ENCODE measurements at regions not wholly inside any gene's neighbourhood (a gene's known extent, or its start where the extent isn't known, plus 50 kb on each side); places are given as distances from the start of the nearest gene placed in this dataset.

GRCh38 chr9:115400796-115401195, 282.8 kb upstream of the TNC start:
- ATAC-seq (no peak), DNase-seq (ENCODE audit: low spot score) (no peak), FAIRE-seq (no peak)
- Histone ChIP-seq H3K4me1 (ENCODE audit: insufficient read depth, low read length) (no peaks in the 10 kb centered on the region), H3K9ac (ENCODE audit: insufficient read depth, low read depth, low read length) (no peak overlapping the region), H3K36me3 (replicated peaks in 1 of 2; ENCODE audit: control insufficient read depth in 1 of 2, insufficient read depth in 2 of 2, low read length in 2 of 2) (no peaks in the 10 kb centered on the region), H3K4me2 (ENCODE audit: low read depth, low read length) (no peak overlapping the region), H2AFZ (ENCODE audit: low read length) (no peak overlapping the region), H3K79me2 (ENCODE audit: insufficient read depth, low read length) (no peaks in the 10 kb centered on the region), H3K9me3 (ENCODE audit: low read length) (no peaks in the 10 kb centered on the region), H3K27me3 (ENCODE audit: control insufficient read depth in 1 of 2, insufficient read depth in 2 of 2, low read length in 2 of 2) (no peaks in the 10 kb centered on the region), H4K20me1 (ENCODE audit: insufficient read depth, low read length) (no peaks in the 10 kb centered on the region), H3K4me3 (replicated peaks in 1 of 3; ENCODE audit: insufficient read depth in 1 of 3, low read depth in 2 of 3, low read length in 3 of 3) (no peak overlapping the region), H3K27ac (ENCODE audit: extremely low read length, insufficient read depth, low read length) (no peak overlapping the region)
- 0% methylated on average over 3 of the region's 3 CpGs for WGBS (ENCODE audit: low lambda C conversion rate)
- BruUV-seq (replicated peaks) = no TSS peak
- TF ChIP-seq ZNF124 (CRISPR knock-in tag; IDR thresholded peaks at IDR 0.05) (no peak), SNAPC5 (CRISPR knock-in tag; IDR thresholded peaks at IDR 0.05; ENCODE audit: borderline replicate concordance) (no peak), EZH2 (conservative IDR thresholded peaks at IDR 0.05; ENCODE audit: low read depth, low read length) (no peak), SNRNP70 (IDR thresholded peaks at IDR 0.05; ENCODE audit: low read depth, low read length) (no peak), NR2F2 (IDR thresholded peaks at IDR 0.05; ENCODE audit: borderline replicate concordance, low read depth) (no peak), SRSF1 (optimal IDR thresholded peaks at IDR 0.05; ENCODE audit: low read depth, low read length) (no peak), ZNF770 (CRISPR knock-in tag; IDR thresholded peaks at IDR 0.05) (no peak), HNRNPL (IDR thresholded peaks at IDR 0.05; ENCODE audit: low read depth, low read length) (no peak), CBX5 (CRISPR knock-in tag; IDR thresholded peaks at IDR 0.05; ENCODE audit: borderline replicate concordance) (no peak), TBX3 (IDR thresholded peaks at IDR 0.05; ENCODE audit: borderline replicate concordance) (no peak), TBX2 (CRISPR knock-in tag; IDR thresholded peaks at IDR 0.05; ENCODE audit: borderline replicate concordance) (no peak), SALL2 (CRISPR knock-in tag; IDR thresholded peaks at IDR 0.05) (no peak)
- CTCF ChIA-PET (ENCODE audit: low intra/inter-chr PET ratio, low total read pairs) = no interaction called here
- POLR2A ChIA-PET = no interaction called here
- intact Hi-C loops (cut with micrococcal nuclease; ENCODE audit: unreplicated experiment) = no loop called here
- in situ Hi-C loops (cut with HindIII; ENCODE audit: extremely low pct_ligation_motif_present, low pct_unique_long_range_greater_than_20kb) = no loop called here
